ENCODE measurements at regions not wholly inside any gene's neighbourhood (a gene's known extent, or its start where the extent isn't known, plus 50 kb on each side); places are given as distances from the start of the nearest gene placed in this dataset.

DNA sequence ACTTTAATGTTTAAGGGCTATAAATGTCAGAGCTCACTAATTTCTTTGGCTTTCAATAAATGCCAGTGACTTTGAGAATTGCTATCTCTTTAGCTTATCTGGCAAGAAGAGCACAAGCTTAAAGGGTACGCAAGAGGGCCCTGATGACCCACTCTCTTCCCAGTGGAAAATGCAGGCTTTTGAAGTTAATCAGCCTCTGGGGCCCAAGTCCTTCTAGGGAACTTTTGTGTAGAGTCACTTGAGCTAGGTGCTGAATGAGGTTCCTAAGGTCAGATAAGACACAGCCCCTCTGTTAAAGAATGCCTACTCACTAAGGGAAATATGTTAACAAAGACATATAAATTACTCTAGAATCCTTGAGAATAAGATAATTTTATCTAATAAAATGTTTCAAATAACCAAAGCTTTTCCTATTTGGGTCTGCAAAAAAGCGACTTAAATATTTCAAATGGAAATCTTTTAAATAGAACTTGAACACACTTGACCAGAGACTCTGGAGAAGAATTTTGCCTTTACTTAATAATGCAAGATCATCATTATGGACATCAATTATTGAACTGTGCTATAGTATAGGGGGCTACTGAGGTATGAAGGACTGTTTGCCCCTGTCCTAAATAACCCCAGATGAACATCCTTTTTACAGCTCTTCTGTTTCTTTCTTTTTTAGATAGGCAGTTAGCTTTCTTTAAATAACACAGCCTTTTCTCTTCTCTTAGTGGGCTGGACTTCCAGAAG lies 430.1 kb downstream of the GBA3 start:
- CTCF ChIA-PET = no interaction called here
- BruUV-seq (replicated peaks) = no TSS peak

DNA sequence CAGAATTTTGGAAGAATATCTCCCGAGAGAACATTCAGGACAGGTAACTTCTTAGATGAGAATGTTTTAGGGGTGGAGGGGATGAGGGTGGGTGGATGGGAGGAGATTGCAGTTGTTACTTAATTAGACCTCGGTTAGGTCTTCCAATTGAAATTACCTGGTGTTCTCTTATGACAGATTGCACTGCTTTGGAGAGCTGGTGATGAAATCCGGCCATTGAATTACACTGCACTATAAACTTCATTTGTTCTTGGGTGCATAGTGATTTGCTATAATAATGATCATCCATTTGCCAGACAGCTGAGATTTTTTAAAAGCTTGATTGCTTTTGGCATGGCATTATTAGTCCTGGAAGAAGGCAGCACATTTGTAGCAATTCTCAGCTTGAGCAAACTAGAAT lies 427.6 kb downstream of the GBA3 start:
- ChIA-PET CTCF (no interaction called here), POLR2A (no interaction called here)
- BruUV-seq (replicated peaks) = no TSS peak
- ATAC-seq (no peak), DNase-seq (ENCODE audit: low read depth, low spot score) (no peak)
- in situ Hi-C loops (cut with HindIII; ENCODE audit: low pct_unique_long_range_greater_than_20kb, low sequenced_read_pairs) = no loop called here
- no peaks in the 10 kb centered on the region for H3K9me3 ChIP-seq (ENCODE audit: control insufficient read depth, insufficient read depth, low read depth, low read length)
- TF ChIP-seq, protein P1, sequence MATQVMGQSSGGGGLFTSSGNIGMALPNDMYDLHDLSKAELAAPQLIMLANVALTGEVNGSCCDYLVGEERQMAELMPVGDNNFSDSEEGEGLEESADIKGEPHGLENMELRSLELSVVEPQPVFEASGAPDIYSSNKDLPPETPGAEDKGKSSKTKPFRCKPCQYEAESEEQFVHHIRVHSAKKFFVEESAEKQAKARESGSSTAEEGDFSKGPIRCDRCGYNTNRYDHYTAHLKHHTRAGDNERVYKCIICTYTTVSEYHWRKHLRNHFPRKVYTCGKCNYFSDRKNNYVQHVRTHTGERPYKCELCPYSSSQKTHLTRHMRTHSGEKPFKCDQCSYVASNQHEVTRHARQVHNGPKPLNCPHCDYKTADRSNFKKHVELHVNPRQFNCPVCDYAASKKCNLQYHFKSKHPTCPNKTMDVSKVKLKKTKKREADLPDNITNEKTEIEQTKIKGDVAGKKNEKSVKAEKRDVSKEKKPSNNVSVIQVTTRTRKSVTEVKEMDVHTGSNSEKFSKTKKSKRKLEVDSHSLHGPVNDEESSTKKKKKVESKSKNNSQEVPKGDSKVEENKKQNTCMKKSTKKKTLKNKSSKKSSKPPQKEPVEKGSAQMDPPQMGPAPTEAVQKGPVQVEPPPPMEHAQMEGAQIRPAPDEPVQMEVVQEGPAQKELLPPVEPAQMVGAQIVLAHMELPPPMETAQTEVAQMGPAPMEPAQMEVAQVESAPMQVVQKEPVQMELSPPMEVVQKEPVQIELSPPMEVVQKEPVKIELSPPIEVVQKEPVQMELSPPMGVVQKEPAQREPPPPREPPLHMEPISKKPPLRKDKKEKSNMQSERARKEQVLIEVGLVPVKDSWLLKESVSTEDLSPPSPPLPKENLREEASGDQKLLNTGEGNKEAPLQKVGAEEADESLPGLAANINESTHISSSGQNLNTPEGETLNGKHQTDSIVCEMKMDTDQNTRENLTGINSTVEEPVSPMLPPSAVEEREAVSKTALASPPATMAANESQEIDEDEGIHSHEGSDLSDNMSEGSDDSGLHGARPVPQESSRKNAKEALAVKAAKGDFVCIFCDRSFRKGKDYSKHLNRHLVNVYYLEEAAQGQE (IDR thresholded peaks at IDR 0.05; ENCODE audit: insufficient read depth in 1 of 2, low read depth in 2 of 2, low read length in 1 of 2) = no peak
- TF ChIP-seq, protein P2, sequence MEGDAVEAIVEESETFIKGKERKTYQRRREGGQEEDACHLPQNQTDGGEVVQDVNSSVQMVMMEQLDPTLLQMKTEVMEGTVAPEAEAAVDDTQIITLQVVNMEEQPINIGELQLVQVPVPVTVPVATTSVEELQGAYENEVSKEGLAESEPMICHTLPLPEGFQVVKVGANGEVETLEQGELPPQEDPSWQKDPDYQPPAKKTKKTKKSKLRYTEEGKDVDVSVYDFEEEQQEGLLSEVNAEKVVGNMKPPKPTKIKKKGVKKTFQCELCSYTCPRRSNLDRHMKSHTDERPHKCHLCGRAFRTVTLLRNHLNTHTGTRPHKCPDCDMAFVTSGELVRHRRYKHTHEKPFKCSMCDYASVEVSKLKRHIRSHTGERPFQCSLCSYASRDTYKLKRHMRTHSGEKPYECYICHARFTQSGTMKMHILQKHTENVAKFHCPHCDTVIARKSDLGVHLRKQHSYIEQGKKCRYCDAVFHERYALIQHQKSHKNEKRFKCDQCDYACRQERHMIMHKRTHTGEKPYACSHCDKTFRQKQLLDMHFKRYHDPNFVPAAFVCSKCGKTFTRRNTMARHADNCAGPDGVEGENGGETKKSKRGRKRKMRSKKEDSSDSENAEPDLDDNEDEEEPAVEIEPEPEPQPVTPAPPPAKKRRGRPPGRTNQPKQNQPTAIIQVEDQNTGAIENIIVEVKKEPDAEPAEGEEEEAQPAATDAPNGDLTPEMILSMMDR (IDR thresholded peaks at IDR 0.05) = no peak
- TF ChIP-seq SIN3A (IDR thresholded peaks at IDR 0.05; ENCODE audit: borderline replicate concordance, insufficient read depth, low read depth, low read length) = no peak
- no peak for TF ChIP-seq POLR2AphosphoS5 (IDR thresholded peaks at IDR 0.05; ENCODE audit: low read depth, low read length)
- TF ChIP-seq TCF7L2 (IDR thresholded peaks at IDR 0.05; ENCODE audit: low read depth, low read length) = no peak
- H3K4me1 ChIP-seq (ENCODE audit: control insufficient read depth, insufficient read depth, low read length) = no peaks in the 10 kb centered on the region
- intact Hi-C loops (cut with micrococcal nuclease; ENCODE audit: unreplicated experiment) = no loop called here
- H3K4me3 ChIP-seq (ENCODE audit: low read depth in 2 of 2, low read length in 2 of 2) = no peak overlapping the region
- no peak overlapping the region for H3K27ac ChIP-seq (ENCODE audit: low read length)
- no peaks in the 10 kb centered on the region for H3K27me3 ChIP-seq (ENCODE audit: control insufficient read depth, insufficient read depth, low read length)
- H3K36me3 ChIP-seq (ENCODE audit: control insufficient read depth, insufficient read depth, low read length) = no peaks in the 10 kb centered on the region

More for the DNA sequence above, 430.1 kb downstream of the GBA3 start:
- intact Hi-C loops (cut with micrococcal nuclease; ENCODE audit: unreplicated experiment) (no loop called here), in situ Hi-C loops (cut with HindIII; ENCODE audit: low pct_unique_long_range_greater_than_20kb, low sequenced_read_pairs) (no loop called here)
- Histone ChIP-seq H3K4me3 (ENCODE audit: low read depth in 2 of 2, low read length in 2 of 2) (no peak overlapping the region), H3K4me1 (ENCODE audit: control insufficient read depth, insufficient read depth, low read length) (no peaks in the 10 kb centered on the region), H3K36me3 (ENCODE audit: control insufficient read depth, insufficient read depth, low read length) (no peaks in the 10 kb centered on the region), H3K9me3 (ENCODE audit: control insufficient read depth, insufficient read depth, low read depth, low read length) (no peaks in the 10 kb centered on the region), H3K27me3 (ENCODE audit: control insufficient read depth, insufficient read depth, low read length) (no peaks in the 10 kb centered on the region), H3K27ac (ENCODE audit: low read length) (no peak overlapping the region)
- POLR2A ChIA-PET = no interaction called here
- TF ChIP-seq, protein P1 (IDR thresholded peaks at IDR 0.05; ENCODE audit: insufficient read depth in 1 of 2, low read depth in 2 of 2, low read length in 1 of 2) = no peak
- DNase-seq (ENCODE audit: low read depth, low spot score) (no peak), ATAC-seq (no peak)
